Body of pancreas (tissue), 4 donors: ENCODE measurements at regions not wholly inside any gene's neighbourhood (a gene's known extent, or its start where the extent isn't known, plus 50 kb on each side); places are given as distances from the start of the nearest gene placed in this dataset.
"Not testable (repeated sequence)": the region's sequence is repeated elsewhere in the genome, so short reads cannot be mapped to it uniquely, and the experiment has no call there.

ENCODE experiments used
- ATAC-seq: fragments of 150-250 bp; one replicate; pipeline ENCODE4 v1.9.1; 2016
- DNase-seq, 4 donors: peaks; one replicate each; pipeline ENCODE4 v3.0.0-alpha.2; 2019
- H3K27ac ChIP-seq, 4 donors: fragments of 200-600 bp; sonication (generic); 1 replicate in 3 of 4; 2 replicates in 1 of 4; pipeline versions ENCODE4 v1.5.1 to v1.6.1; 2016 to 2019; ENCODE audit warnings: mild to moderate bottlenecking in 1 of 4, mixed read lengths in 1 of 4, moderate library complexity in 1 of 4
- H3K27me3 ChIP-seq, 2 donors: fragments of 200-600 bp; sonication (generic); one replicate each; pipeline ENCODE4 v1.6.0; 2016; ENCODE audit warnings: mild to moderate bottlenecking in 1 of 2
- H3K36me3 ChIP-seq, 2 donors: fragments of 200-600 bp; sonication (generic); replicated peaks in 1 of 2; 2 replicates each; pipeline ENCODE4 v1.5.1; 2016; ENCODE audit warnings: low read depth in 2 of 2; ENCODE audit not compliant: insufficient read depth in 1 of 2
- H3K4me1 ChIP-seq: fragments of 200-600 bp; sonication (generic); one replicate; pipeline ENCODE4 v1.6.0; 2016
- H3K4me3 ChIP-seq, 2 donors: fragments of 200-600 bp; sonication (generic); 1 replicate in 1 of 2; 2 replicates in 1 of 2; pipeline ENCODE4 v1.5.1; 2016 to 2019
- H3K9me3 ChIP-seq, 3 donors: fragments of 200-600 bp; sonication (generic); 1 replicate in 2 of 3; 2 replicates in 1 of 3; pipeline ENCODE4 v1.5.1; 2016
- POLR2A ChIP-seq, 3 donors: fragments of 450-650 bp; IDR thresholded peaks; one replicate each; pipeline ENCODE4 v1.6.1; 2016; ENCODE audit warnings: antibody characterized with exemption in 3 of 3, mild to moderate bottlenecking in 2 of 3
- WGBS, 2 donors: methylation state at CpG; one replicate each; pipeline ENCODE4 v1.1.5; 2017; 5-methylcytosine and 5-hydroxymethylcytosine counted together
- intact Hi-C: fragments of 100-400 bp; cut with DNase I; formaldehyde crosslinking; loops from one replicate; pipeline ENCODE4 v1.15.1; 2023
- TF ChIP-seq, protein P1 (sequence below), 7 experiments: fragments of 450-650 bp in 4 of 7; fragments of 200-600 bp in 3 of 7; sonication (generic) in 3 of 7; IDR thresholded peaks; one replicate each; pipeline ENCODE4 v1.5.1; 2016 to 2019; ENCODE audit warnings: antibody characterized with exemption in 7 of 7

DNA sequence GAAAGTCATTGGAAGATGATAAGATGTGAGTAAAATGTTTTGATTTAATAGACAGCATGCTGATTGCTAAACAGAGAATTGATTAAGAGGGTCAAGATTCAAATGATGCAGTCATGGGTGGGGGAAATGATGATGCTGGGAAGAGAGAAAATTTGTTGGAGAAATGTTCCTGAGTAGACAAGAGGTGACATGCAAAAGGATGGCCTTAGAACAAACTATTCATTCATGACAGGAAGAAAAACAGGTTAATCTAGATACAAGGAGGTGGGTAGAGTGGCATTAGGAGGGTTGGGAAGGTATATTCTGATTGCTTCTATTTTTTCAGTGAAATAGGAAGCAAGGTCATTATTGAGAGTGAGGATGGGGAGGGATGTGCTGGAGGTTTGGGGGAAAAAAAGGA, 146.7 kb downstream of the SEM1 start:
- DNase-seq: no peak
- Histone ChIP-seq H3K27ac (no peak overlapping the region), H3K4me3 (no peak overlapping the region), H3K4me1 (no peaks in the 10 kb centered on the region), H3K36me3 (no peaks in the 10 kb centered on the region), H3K9me3 (no peaks in the 10 kb centered on the region), H3K27me3 (no peaks in the 10 kb centered on the region)
- intact Hi-C loops: no loop called here
- ATAC-seq: no peak
- TF ChIP-seq, protein P1, sequence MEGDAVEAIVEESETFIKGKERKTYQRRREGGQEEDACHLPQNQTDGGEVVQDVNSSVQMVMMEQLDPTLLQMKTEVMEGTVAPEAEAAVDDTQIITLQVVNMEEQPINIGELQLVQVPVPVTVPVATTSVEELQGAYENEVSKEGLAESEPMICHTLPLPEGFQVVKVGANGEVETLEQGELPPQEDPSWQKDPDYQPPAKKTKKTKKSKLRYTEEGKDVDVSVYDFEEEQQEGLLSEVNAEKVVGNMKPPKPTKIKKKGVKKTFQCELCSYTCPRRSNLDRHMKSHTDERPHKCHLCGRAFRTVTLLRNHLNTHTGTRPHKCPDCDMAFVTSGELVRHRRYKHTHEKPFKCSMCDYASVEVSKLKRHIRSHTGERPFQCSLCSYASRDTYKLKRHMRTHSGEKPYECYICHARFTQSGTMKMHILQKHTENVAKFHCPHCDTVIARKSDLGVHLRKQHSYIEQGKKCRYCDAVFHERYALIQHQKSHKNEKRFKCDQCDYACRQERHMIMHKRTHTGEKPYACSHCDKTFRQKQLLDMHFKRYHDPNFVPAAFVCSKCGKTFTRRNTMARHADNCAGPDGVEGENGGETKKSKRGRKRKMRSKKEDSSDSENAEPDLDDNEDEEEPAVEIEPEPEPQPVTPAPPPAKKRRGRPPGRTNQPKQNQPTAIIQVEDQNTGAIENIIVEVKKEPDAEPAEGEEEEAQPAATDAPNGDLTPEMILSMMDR (IDR thresholded peaks at IDR 0.05): no peak
- TF ChIP-seq POLR2A (IDR thresholded peaks at IDR 0.05): no peak

DNA sequence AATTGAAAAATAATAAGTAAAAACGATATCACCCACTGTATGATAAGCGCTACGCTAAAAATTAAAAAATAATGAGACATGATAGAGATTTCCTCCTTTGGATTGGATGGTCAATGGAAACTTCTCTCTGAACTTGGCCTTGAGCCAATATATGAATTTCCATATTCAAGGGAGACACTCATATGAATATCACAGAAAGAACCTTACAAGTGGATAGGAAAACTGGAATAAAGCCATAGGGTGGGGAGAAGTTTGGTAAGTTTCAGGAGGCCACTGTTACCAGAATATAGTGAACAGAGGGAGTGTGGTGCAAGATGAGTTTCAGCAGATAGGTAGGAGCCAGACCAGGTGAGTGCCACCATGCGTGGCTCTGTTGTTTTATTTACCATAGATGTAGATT, 147.2 kb downstream of the SEM1 start:
- Histone ChIP-seq H3K4me1 (no peaks in the 10 kb centered on the region), H3K27me3 (no peaks in the 10 kb centered on the region), H3K36me3 (no peaks in the 10 kb centered on the region), H3K27ac (no peak overlapping the region), H3K4me3 (no peak overlapping the region), H3K9me3 (no peaks in the 10 kb centered on the region)
- no peak for DNase-seq
- ATAC-seq: no peak
- intact Hi-C loops: no loop called here
- TF ChIP-seq, protein P1 (IDR thresholded peaks at IDR 0.05): no peak
- no peak for TF ChIP-seq POLR2A (IDR thresholded peaks at IDR 0.05)
- WGBS, 2 donors: 53 to 55% methylated on average over 4 of the region's 4 CpGs

- TF ChIP-seq, protein P1 (IDR thresholded peaks at IDR 0.05): no peak
- no peak for TF ChIP-seq POLR2A (IDR thresholded peaks at IDR 0.05)
- Histone ChIP-seq H3K36me3 (no peaks in the 10 kb centered on the region), H3K27me3 (no peaks in the 10 kb centered on the region), H3K4me1 (no peaks in the 10 kb centered on the region), H3K4me3 (no peak overlapping the region), H3K9me3 (no peaks in the 10 kb centered on the region), H3K27ac (no peak overlapping the region)
- ATAC-seq: no peak
- 73 to 90% methylated on average over 1 of the region's 1 CpG for WGBS, 2 donors
- no peak for DNase-seq
- intact Hi-C loops: no loop called here
Observed at GRCh38 chr7:96561892-96562291, 147.8 kb downstream of the SEM1 start.

GRCh38 chr7:96558530-96558929, 151.1 kb downstream of the SEM1 start:
- H3K4me1 ChIP-seq: no peaks in the 10 kb centered on the region
- intact Hi-C loops: no loop called here

DNA sequence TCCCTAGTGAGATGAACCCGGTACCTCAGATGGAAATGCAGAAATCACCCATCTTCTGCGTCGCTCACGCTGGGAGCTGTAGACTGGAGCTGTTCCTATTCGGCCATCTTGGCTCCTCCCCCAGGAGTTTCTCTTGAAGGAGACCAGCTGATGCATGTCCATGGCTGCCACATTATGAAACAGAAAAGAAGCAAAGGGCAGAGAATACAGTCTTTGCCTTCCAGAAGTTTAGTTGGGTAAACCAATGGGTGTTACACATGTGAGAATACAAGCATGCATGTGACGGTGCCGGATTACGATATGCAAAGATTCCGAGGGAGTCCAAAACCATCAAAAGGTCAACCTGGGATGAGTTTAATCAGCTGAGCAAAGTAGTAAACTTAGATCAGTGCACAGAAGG, 151.6 kb downstream of the SEM1 start:
- Histone ChIP-seq H3K27me3 (no peaks in the 10 kb centered on the region), H3K9me3 (no peaks in the 10 kb centered on the region), H3K36me3 (no peaks in the 10 kb centered on the region), H3K27ac (no peak overlapping the region), H3K4me1 (no peaks in the 10 kb centered on the region), H3K4me3 (no peak overlapping the region)
- 74 to 88% methylated on average over 6 to 8 of the region's 9 CpGs for WGBS, 2 donors
- no peak for ATAC-seq
- no peak for DNase-seq
- intact Hi-C loops: no loop called here
- TF ChIP-seq, protein P1 (IDR thresholded peaks at IDR 0.05): no peak
- no peak for TF ChIP-seq POLR2A (IDR thresholded peaks at IDR 0.05)

More at GRCh38 chr7:96558530-96558929, 151.1 kb downstream of the SEM1 start:
- no peaks in the 10 kb centered on the region for H3K36me3 ChIP-seq
- H3K4me3 ChIP-seq: no peak overlapping the region
- H3K9me3 ChIP-seq: no peaks in the 10 kb centered on the region
- 68 to 83% methylated on average over 2 of the region's 2 CpGs for WGBS, 2 donors
- TF ChIP-seq POLR2A (IDR thresholded peaks at IDR 0.05): no peak
- TF ChIP-seq, protein P1 (IDR thresholded peaks at IDR 0.05): no peak
- DNase-seq (no peak), ATAC-seq (no peak)
- H3K27ac ChIP-seq: no peak overlapping the region
- no peaks in the 10 kb centered on the region for H3K27me3 ChIP-seq

- H3K27me3 ChIP-seq, ATAC-seq, H3K27ac ChIP-seq, intact Hi-C loops, H3K9me3 ChIP-seq, H3K4me1 ChIP-seq, H3K4me3 ChIP-seq, H3K36me3 ChIP-seq, DNase-seq: not testable (repeated sequence)
- WGBS, 2 donors: 58 to 65% methylated on average over 4 to 8 of the region's 13 CpGs
Observed at GRCh38 chr7:96557598-96557997, 152.0 kb downstream of the SEM1 start.
